ENCODE measurements at regions not wholly inside any gene's neighbourhood (a gene's known extent, or its start where the extent isn't known, plus 50 kb on each side); places are given as distances from the start of the nearest gene placed in this dataset.

GRCh38 chr13:33917190-33917589 is 99.2 kb downstream of the RFC3 start:
- no peak for DNase-seq (ENCODE audit: low spot score)
- TF ChIP-seq CTCF (IDR thresholded peaks at IDR 0.05), result no peak
- Histone ChIP-seq H3K4me3 (no peak overlapping the region), H3K27ac (no peak overlapping the region)

GRCh38 chr13:33918199-33918932 is 100.4 kb downstream of the RFC3 start:
- DNase-seq (ENCODE audit: low spot score), result no peak
- no peak overlapping the region for H3K4me3 ChIP-seq
- TF ChIP-seq CTCF (IDR thresholded peaks at IDR 0.05), result no peak
- H3K27ac ChIP-seq, result no peak overlapping the region

- Histone ChIP-seq H3K4me3 (no peak overlapping the region), H3K27ac (no peak overlapping the region)
- TF ChIP-seq CTCF (IDR thresholded peaks at IDR 0.05), result no peak
- no peak for DNase-seq (ENCODE audit: low spot score)
Measured at GRCh38 chr13:33919120-33919519, 101.2 kb downstream of the RFC3 start.

GRCh38 chr13:33925563-33925962 is 107.6 kb downstream of the RFC3 start:
- no peak for TF ChIP-seq CTCF (IDR thresholded peaks at IDR 0.05)
- Histone ChIP-seq H3K27ac (no peak overlapping the region), H3K4me3 (no peak overlapping the region)
- DNase-seq (ENCODE audit: low spot score), result no peak

GRCh38 chr13:33927315-33927714 is 109.4 kb downstream of the RFC3 start:
- DNase-seq (ENCODE audit: low spot score), result no peak
- Histone ChIP-seq H3K4me3 (no peak overlapping the region), H3K27ac (no peak overlapping the region)
- TF ChIP-seq CTCF (IDR thresholded peaks at IDR 0.05), result no peak

GRCh38 chr13:33931397-33932311 is 113.7 kb downstream of the RFC3 start:
- H3K27ac ChIP-seq, result no peak overlapping the region
- TF ChIP-seq CTCF (IDR thresholded peaks at IDR 0.05), result no peak
- no peak overlapping the region for H3K4me3 ChIP-seq
- no peak for DNase-seq (ENCODE audit: low spot score)

Data from coronary artery (tissue), 2 donors.